Stimulated activated CD4-positive, alpha-beta T cell treated with anti-CD3 and anti-CD28 coated beads, Interleukin-1b, Interleukin-23, amount 100 ng/mL, for 4 hours (primary cell): ENCODE measurements at regions not wholly inside any gene's neighbourhood (a gene's known extent, or its start where the extent isn't known, plus 50 kb on each side); places are given as distances from the start of the nearest gene placed in this dataset.

Source experiments
- DNase-seq, 2 donors: peaks; one replicate each; pipeline ENCODE4 v3.0.0-alpha.2; 2020; ENCODE audit warnings: low read depth in 2 of 2

- DNase-seq: no peak
These were observed 107.8 kb upstream of the TENT5D start for GRCh38 chrX:80312448-80312847.

DNA sequence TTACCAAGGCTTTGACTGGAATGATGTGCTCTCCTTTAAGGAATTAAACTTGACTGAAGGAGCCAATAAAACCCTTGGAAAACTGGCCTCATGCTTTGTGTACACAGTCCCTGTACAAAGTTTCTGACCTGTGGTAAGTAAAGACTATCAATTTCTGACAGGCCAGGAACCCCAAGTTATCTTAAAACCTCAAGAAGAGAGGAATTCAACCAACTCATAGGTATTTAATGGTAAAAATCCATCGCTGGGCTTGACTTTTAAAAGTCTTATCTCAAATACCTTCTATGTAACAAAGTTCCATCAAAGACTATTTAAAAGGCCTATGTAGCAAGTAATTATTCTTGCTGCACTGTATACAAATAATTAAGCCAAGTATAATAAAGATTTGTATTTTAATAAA, 103.7 kb upstream of the TENT5D start:
- DNase-seq: no peak

DNA sequence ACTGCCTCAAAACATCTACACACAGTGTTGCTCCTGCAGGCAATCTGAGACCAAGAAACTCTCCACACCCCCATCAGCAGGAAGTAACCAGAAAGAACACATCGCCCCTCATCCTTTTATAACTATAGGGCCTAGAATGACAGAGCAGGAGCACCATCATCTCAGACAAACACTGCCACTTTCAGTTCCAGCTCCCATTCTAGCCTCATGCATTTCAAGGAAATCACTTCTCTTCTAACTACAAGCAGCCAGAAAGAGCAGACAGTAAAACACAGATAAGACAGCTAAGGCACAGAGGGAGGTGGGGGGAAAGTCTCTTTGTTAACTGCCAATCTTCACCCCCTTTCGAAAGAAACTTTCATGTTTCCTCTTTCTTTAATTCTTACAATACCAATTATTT, 102.6 kb upstream of the TENT5D start:
- DNase-seq: no peak

DNA sequence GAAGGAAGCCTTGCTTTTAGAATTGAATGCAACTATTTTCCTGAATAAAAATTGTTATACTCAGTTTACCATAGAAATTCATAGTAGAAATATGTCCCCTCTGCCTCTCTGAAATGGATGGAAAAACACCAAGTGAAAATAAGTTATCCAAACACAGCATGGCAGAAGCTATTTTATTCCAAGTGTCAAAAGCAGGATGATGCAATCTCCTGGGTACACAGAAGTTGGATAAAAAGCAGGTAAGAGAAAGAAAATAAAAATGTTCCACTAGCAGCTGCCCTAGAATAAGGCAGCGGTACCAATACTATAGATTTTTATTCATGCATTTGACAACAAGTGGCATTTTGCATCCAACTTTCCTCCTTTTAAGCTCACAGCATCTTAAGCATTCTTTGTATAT, 89.0 kb upstream of the TENT5D start:
- DNase-seq: no peak

DNA sequence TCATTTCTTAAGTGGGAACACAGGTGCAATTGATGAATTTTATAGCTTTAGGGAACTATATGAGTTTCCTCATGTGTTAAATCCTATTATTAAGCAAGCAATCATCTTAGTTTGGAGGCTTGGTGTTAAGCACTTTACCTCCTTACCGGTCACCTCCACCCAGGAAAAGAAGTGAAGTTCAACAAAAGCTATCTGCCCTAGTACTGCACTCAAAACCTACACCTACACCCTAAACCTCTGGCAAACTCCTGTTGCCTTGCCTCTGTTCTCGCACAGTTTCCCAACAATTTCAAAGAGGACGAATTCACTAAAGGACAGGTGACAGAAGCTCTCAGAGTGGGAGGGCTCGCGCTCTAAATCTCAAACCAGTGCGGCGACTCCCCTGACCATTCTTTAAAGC, 85.7 kb upstream of the TENT5D start:
- DNase-seq: no peak

GRCh38 chrX:80335062-80335830, 85.0 kb upstream of the TENT5D start:
- DNase-seq: peak in 1 of 2 donors; percentile 1

DNA sequence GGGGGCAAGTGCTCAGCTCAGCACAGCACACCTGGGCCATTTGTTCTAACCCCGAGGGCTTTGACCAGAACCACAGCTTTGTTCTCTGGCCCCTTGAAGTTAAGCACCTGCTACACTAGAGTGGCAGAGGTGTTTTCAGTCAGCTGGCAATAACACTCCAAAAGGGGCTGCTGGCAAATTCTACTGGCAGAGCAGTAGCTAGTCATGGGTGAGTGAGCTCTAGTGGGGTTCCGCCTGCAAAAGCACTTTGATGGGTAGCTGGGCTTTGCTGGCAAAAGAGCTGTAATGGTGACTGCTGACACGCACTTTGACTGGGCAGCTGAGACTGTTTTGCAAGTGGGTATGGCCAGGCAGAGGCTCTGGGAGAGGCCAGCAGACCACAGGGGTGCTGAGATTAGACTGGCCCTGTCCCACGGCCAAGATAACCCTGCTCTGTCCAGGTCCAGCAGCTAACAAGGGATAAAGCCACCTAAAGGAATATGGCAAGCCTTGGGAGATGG, 65.2 kb upstream of the TENT5D start:
- no peak for DNase-seq
